ENCODE measurements at regions not wholly inside any gene's neighbourhood (a gene's known extent, or its start where the extent isn't known, plus 50 kb on each side); places are given as distances from the start of the nearest gene placed in this dataset.

- TF ChIP-seq, protein P1, sequence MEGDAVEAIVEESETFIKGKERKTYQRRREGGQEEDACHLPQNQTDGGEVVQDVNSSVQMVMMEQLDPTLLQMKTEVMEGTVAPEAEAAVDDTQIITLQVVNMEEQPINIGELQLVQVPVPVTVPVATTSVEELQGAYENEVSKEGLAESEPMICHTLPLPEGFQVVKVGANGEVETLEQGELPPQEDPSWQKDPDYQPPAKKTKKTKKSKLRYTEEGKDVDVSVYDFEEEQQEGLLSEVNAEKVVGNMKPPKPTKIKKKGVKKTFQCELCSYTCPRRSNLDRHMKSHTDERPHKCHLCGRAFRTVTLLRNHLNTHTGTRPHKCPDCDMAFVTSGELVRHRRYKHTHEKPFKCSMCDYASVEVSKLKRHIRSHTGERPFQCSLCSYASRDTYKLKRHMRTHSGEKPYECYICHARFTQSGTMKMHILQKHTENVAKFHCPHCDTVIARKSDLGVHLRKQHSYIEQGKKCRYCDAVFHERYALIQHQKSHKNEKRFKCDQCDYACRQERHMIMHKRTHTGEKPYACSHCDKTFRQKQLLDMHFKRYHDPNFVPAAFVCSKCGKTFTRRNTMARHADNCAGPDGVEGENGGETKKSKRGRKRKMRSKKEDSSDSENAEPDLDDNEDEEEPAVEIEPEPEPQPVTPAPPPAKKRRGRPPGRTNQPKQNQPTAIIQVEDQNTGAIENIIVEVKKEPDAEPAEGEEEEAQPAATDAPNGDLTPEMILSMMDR (IDR thresholded peaks at IDR 0.05; ENCODE audit: low read length): no peak
- no peak for TF ChIP-seq EZH2 (IDR thresholded peaks at IDR 0.05; ENCODE audit: borderline replicate concordance, low read length)
- Histone ChIP-seq H4K20me1 (ENCODE audit: insufficient read depth, low read length) (no peaks in the 10 kb centered on the region), H3K9me2 (ENCODE audit: low read depth, low read length) (no peaks in the 10 kb centered on the region), H3K9ac (ENCODE audit: low read length) (no peak overlapping the region), H3K9me3 (ENCODE audit: low read length) (no peaks in the 10 kb centered on the region), H2AFZ (ENCODE audit: low read length) (no peak overlapping the region), H3K36me3 (ENCODE audit: insufficient read depth, low read length) (no peaks in the 10 kb centered on the region), H3K27ac (ENCODE audit: low read depth, low read length, poor library complexity, severe bottlenecking) (no peak overlapping the region), H3K79me2 (ENCODE audit: insufficient read depth, low read length) (no peaks in the 10 kb centered on the region), H3K4me2 (ENCODE audit: low read length) (no peak overlapping the region), H3K4me1 (ENCODE audit: insufficient read depth, low read length, severe bottlenecking) (no peaks in the 10 kb centered on the region), H3F3A (ENCODE audit: insufficient read depth, low read length) (no peaks in the 10 kb centered on the region), H3K27me3 (ENCODE audit: insufficient read depth, low read length) (no peaks in the 10 kb centered on the region), H3K4me3 (ENCODE audit: low read depth, low read length, poor library complexity, severe bottlenecking) (no peak overlapping the region)
Observed at GRCh38 chr7:85310301-85310700, 123.4 kb upstream of the SEMA3D start.

- H3K36me3 ChIP-seq (ENCODE audit: insufficient read depth, low read length): no peaks in the 10 kb centered on the region
- no peak overlapping the region for H3K27ac ChIP-seq (ENCODE audit: low read depth, low read length, poor library complexity, severe bottlenecking)
- H3K27me3 ChIP-seq (ENCODE audit: insufficient read depth, low read length): no peaks in the 10 kb centered on the region
- TF ChIP-seq, protein P1 (IDR thresholded peaks at IDR 0.05; ENCODE audit: low read length): no peak
- no peak for TF ChIP-seq EZH2 (IDR thresholded peaks at IDR 0.05; ENCODE audit: borderline replicate concordance, low read length)
- no peak overlapping the region for H3K4me3 ChIP-seq (ENCODE audit: low read depth, low read length, poor library complexity, severe bottlenecking)
- no peaks in the 10 kb centered on the region for H3K9me3 ChIP-seq (ENCODE audit: low read length)
- H3K9ac ChIP-seq (ENCODE audit: low read length): no peak overlapping the region
- no peaks in the 10 kb centered on the region for H3K4me1 ChIP-seq (ENCODE audit: insufficient read depth, low read length, severe bottlenecking)
- H4K20me1 ChIP-seq (ENCODE audit: insufficient read depth, low read length): no peaks in the 10 kb centered on the region
- H3K4me2 ChIP-seq (ENCODE audit: low read length): no peak overlapping the region
- H2AFZ ChIP-seq (ENCODE audit: low read length): no peak overlapping the region
- no peaks in the 10 kb centered on the region for H3K9me2 ChIP-seq (ENCODE audit: low read depth, low read length)
- no peaks in the 10 kb centered on the region for H3K79me2 ChIP-seq (ENCODE audit: insufficient read depth, low read length)
- no peaks in the 10 kb centered on the region for H3F3A ChIP-seq (ENCODE audit: insufficient read depth, low read length)
Observed at GRCh38 chr7:85306115-85306514, 119.3 kb upstream of the SEMA3D start.

GRCh38 chr7:85294176-85294575, 107.3 kb upstream of the SEMA3D start:
- H3K4me2 ChIP-seq (ENCODE audit: low read length): no peak overlapping the region
- no peaks in the 10 kb centered on the region for H3K79me2 ChIP-seq (ENCODE audit: insufficient read depth, low read length)
- no peaks in the 10 kb centered on the region for H3K36me3 ChIP-seq (ENCODE audit: insufficient read depth, low read length)
- H4K20me1 ChIP-seq (ENCODE audit: insufficient read depth, low read length): no peaks in the 10 kb centered on the region
- TF ChIP-seq, protein P1 (IDR thresholded peaks at IDR 0.05; ENCODE audit: low read length): no peak
- TF ChIP-seq EZH2 (IDR thresholded peaks at IDR 0.05; ENCODE audit: borderline replicate concordance, low read length): no peak
- H3F3A ChIP-seq (ENCODE audit: insufficient read depth, low read length): no peaks in the 10 kb centered on the region
- no peak overlapping the region for H3K9ac ChIP-seq (ENCODE audit: low read length)
- no peaks in the 10 kb centered on the region for H3K9me2 ChIP-seq (ENCODE audit: low read depth, low read length)
- H3K4me3 ChIP-seq (ENCODE audit: low read depth, low read length, poor library complexity, severe bottlenecking): no peak overlapping the region
- H3K27ac ChIP-seq (ENCODE audit: low read depth, low read length, poor library complexity, severe bottlenecking): no peak overlapping the region
- no peaks in the 10 kb centered on the region for H3K27me3 ChIP-seq (ENCODE audit: insufficient read depth, low read length)
- no peak overlapping the region for H2AFZ ChIP-seq (ENCODE audit: low read length)
- peaks cover 5% of the 10 kb centered on the region for H3K4me1 ChIP-seq (ENCODE audit: insufficient read depth, low read length, severe bottlenecking)
- H3K9me3 ChIP-seq (ENCODE audit: low read length): no peaks in the 10 kb centered on the region

Measured in OCI-LY1 (cell line).